IPS-NIHi7 (cell line): ENCODE measurements at regions not wholly inside any gene's neighbourhood (a gene's known extent, or its start where the extent isn't known, plus 50 kb on each side); places are given as distances from the start of the nearest gene placed in this dataset.
A peak's percentile ranks its signal among the peaks of the same experiment; 100 is the strongest.

ENCODE experiments used
- DNase-seq: peaks from one replicate; pipeline ENCODE4 v3.0.0; 2012; ENCODE audit warnings: mixed read lengths; ENCODE audit errors: extremely low spot score

DNA sequence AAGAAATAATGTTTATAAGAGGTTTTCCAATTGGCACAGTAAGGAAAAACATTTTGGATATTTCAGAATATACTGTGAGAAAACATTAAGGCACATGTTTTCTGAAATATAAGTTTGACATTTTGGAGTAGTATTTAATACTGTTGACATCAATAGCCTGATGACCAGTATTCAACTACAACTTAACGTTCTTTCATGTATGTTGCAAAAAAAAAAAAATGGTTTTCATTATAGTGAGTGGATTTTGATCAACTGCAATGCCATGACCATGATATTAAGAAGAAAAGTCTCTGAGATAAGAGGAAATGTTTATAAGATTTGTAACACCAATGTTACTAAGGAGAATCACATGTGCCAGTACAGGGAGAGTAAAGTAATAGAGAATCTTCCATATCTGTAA is 252.8 kb upstream of the RORA start:
- no peak for DNase-seq

DNA sequence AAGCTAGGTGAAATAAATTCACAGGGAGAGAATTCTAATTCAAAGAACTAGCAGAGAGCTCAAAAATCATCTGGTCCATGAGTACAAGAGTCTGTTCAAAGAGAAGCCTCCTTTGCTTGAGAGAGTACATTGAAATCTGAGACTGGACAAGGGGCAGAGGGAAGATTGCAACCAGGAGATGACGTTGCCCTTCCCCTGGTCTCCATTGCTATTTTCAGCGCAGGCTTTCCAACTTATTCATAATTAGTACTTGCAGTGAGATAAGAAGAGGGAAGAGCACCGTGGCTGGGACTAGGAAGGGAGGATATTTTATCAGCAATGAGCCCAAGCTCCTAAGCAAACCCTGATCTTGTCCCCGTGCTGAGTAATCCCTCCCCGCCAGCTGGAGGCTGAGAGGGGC is 251.8 kb upstream of the RORA start:
- no peak for DNase-seq

DNA sequence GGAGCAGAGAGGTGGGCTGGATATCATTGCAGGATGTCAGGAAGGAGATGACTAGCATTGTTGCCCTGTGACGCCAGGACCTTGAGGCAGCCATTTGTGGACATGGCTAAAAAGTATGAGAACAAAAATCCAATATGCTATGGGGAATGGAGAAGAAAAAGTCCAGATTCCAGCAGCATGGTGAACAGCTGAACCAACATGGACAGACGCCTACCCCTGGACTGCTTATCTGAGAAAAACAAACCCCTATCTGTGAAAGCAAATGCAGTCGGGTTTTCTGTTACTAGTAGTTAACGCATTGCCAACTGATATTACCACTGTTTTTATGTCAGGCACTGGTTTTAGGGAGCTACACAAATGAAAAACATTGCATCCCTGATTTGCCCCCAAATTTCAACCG is 251.2 kb upstream of the RORA start:
- no peak for DNase-seq

DNA sequence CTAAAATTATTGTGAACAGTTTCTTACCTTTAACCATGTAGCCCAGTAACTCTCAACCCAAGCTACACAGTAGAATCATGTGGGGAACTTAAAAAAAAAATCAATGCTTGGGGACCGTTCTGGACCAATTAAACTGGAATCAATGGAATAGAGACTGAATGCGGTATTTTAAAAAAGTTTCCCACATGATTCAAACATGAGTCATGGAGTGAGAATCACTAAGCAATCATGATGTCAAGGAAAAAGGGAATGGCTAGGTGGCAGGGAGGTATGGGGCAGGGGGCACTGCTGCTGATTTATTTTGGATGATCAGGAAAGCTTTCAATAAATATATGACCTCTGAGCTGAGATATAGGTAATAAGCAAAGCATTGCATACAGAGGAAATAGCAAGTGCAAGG is 250.5 kb upstream of the RORA start:
- no peak for DNase-seq

DNA sequence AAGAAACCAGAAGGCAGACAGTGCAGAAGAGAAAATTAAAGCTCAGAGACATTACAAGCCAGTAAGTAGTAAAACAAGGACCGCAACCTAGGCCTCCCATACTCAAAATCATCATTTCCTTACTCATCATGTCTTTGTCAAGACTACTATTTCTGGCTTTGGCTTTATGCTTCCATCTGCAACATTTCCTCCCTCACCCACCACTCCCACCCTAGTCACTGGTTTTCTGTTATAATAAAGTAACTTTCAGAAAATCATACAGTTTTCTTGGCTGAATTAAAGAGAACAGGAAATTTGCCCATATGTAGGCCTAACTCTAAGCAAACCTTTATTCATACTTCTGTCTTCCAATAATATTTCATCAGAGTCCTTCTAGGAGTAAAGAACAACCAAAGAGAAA is 247.6 kb upstream of the RORA start:
- no peak for DNase-seq

DNA sequence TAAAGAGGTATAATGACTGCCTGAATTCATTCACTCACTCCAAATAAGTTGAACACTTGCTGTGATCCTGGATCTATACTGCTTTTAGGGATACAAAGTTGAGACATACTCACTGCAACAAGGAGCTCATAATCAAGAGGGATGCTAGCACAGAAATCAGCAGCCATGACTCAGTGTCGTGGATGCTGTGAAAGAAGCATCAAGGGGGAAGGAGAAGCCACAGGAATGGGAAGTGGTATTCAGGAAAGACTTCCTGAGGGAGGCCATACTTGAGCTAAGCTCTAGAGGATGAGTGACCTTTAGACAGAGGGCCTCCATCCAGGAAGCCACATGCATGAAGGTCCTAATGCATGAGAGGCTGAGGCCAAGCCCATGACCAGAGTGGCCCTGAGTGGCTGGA is 245.7 kb upstream of the RORA start:
- DNase-seq = no peak

DNA sequence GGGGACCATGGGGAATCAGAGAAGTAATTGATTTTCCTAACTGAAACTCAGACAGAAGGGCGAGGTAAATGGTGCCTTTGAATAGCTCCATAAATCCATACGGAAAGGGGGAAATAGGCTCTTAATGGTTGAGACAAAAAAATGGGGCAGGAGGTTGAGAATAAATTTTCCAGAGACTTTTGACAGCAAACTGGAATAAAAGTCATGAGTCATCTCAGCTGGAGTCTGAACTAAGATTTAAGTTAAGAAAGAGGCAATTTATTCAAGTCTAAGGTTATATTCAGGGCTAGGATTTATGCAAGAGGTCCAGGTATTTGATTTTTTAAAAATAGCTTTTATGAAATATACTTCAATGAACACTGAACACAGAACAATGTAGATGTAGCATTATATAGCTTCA is 238.7 kb upstream of the RORA start:
- DNase-seq = no peak

DNA sequence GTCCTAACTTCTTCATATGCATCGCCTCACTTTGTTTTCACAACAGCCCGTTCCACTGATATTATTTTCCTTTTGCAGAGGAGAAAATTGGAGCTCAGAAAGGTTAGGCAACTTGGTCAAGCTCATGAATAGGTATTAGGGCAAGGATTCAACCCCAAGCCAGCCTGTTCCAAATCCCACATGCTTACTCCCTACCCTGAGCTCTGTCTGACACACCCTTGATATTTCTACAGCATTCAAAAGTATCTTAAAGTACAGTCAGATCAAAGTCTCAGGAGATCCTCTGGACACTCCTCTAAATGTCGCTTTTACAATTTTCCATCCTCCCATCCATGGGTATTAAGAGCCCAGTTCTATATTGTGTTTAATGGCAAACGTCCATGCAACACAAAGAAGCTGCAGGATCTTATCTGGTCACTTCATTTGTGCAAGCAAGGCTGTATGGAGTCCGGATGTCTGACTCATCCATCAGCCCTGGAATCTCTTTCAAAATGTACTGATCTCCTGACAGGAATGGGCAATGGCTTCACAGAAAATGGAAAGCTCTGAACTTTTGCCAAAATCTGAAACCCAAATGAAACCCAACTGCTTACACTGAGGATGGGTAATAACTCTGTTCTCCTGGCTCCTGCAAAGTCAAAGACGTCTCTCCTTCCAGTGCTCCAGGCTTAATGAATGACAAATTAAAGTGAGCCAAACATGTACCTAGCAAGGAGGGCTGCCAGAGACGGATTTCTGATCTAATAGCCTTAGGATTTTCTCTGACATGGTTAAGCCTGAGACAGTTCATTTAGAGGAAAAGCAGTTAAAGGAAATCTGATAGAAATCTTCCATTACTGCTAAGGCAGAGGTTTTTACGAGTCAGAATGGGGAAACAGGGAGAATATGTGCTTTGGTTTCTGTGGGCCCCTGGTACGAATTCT is 230.9 kb upstream of the RORA start:
- no peak for DNase-seq

DNA sequence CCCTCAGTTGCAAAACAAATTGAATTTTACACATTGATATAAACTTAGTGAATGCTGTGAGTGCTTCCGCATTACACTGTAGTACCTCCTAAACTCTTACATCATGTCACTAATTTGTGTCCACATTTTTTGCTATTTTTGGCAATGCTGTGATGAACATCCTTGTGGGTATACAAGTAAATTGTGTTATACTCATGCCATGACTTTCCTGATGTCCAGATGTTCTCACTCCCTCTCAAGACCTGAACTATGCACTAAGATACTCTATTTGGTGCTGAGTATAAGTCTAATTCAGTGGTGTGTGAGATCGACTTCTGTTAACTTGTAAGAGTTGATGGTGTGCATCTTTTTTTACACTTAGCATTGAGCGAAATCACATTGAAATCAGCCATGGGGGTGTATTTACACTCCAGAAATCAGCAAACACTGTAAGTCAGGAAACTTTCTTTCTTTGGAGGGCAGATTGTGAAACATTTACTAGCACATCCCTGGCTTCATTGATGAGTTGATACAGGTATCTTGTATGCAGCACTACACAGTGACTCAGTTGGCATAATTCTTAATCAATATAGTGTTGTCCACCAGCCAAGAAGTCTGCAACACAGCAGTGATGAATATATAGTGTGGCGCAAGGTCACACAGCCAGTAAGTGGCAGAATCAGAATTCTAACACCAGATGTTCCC is 228.1 kb upstream of the RORA start:
- DNase-seq = no peak

DNA sequence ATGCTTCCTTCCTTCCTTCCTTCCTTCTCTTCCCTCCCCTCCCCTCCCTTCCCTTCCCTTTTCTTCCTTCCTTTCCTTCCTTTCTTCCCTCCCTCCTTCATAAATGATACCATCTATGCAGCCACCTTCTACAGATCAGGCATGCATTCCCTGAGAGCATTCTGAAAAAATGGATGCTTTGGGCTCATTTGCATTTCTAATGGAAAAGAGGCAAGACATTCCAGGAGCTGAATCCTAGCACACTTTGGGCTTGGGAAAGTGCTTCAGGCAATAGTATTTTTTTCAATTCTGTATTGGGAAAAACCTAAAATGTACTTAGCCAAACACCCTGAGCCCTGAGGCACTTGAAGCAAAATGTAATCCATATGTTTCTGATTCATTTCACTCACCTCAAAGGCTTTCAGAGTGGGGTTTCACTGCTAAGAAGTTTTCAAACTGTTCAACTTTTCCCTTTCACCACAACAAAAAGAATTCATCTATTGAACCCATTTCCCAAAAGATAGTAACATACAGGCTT is 220.1 kb upstream of the RORA start:
- no peak for DNase-seq

DNA sequence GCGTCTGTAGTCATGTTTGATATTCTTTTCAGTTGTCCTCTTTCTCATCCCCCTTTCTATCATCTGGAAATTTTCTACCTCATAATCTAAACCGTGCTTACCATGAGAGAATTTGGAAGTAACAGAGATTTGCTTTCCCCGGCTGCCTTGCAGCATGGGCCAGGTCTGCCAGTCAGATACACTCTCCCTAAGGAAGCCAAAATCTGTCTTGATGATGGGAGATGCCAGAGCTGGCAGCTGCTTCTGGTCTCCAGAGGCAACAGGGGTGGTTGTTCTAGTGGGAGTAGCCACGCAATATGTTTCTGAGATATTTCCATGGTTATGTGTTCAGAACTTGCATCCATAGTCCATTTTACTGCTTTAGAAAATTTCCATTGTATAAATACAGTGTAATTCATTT is 218.9 kb upstream of the RORA start:
- no peak for DNase-seq

DNA sequence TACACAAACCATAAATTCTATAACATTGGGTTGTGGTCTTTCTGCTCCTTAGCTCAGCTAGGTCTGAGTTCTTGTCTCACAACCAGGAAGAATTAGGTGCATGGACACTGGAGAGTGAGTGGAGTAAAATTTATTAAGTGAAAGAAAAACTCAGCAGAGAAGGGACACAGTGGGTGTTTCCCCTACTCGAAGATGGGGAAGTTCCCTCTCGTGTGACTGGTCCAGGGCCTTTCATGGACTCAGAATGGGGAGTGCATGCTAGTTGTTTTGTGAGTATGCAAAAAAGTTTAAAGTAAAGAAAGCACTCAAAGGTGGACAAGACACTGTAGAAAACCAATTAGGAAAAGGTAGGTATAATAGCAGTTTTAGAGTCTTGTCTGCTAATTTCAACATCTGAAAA is 215.5 kb upstream of the RORA start:
- no peak for DNase-seq

DNA sequence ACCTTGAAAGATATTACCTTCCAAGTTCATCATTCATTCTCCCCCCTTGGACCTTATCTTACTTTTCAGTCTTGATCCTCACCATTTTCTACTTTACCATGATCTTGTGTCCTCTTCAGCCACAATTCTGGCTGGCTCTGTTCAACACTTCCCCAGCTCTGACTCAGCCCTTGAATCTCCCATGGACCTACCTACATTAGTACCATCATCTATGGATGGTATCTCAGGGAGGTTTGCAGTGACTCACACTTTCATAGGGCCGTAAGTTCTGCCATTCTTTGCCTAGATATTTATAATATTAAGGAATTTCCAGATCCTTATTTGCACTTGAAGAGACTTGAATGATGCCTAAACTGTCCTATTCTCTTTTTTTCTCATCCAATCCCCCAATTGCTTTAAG is 213.7 kb upstream of the RORA start:
- no peak for DNase-seq

DNA sequence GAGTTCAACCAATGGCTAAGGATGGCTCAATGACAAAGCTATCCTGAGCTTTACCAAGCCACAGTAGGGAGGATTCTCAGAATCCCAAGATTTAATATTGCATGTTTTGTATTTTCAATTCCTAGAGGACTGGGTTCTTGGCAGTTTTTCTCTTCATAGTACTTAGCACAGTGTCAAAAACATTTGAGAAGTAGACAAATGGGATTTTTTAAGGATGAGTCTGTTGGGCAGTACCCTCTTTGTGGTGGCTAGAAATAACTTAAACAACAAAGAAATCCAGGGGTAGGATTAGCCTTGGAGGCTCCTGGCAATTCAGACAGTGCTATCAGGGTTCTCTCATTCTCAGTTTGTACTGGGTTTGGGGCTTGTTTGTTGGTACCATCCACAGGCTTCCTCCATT is 212.8 kb upstream of the RORA start:
- no peak for DNase-seq

DNA sequence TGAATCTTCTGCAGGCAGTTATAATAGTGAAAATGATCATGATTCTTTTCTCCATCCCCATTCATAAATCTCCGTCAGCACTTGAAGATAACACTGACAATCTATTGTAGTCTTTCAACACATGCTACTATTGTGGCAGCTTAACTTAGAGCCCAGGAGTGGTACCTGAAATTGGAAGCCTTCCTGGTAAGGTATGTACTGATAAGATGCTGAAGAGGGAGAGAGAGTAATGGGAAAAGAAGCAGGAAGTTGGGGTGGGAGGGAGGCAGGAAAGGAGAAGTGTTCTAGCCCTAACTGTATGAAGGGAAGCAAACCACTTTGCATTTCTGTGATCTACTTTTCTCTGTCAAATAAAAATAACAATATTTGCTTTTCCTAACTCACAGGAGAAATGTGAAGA is 197.4 kb upstream of the RORA start:
- DNase-seq = peak; percentile 44

DNA sequence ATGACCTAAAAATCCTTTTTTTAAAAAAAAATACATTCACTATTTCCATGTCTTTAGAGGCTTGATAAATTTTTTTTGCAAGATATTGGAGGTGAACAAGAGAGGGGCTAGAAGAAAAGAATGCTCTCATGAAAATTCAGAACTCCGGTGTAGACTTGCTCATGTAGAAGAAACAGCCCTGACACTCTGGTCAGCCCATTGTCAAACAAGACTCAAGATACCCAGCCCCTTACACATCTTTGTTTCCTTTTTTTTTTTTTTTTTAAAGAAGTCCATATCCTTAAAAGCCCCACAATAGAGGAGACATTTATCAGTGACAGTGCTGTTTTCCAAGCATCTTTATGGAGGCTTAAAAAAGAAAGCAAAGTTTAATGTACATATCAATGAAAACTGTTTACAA is 196.8 kb upstream of the RORA start:
- no peak for DNase-seq

DNA sequence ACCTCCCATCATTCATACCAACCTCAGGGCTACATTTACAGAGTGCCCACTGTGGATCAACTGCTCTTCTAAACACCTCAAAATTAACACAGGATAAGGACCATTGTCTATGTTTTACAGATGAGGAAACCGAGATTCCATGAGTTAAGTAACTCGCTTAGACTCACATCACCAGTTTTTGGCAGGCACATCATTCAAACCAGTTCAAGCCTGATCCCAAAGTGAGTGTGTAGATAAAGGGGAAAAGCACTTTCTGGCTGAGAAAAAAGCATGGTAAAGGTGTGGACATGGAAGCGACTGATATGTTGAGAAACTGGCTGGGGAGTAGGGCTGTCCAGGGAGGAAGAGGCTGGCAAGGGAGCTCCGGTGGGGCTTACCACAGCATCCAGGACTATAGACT is 193.7 kb upstream of the RORA start:
- no peak for DNase-seq

DNA sequence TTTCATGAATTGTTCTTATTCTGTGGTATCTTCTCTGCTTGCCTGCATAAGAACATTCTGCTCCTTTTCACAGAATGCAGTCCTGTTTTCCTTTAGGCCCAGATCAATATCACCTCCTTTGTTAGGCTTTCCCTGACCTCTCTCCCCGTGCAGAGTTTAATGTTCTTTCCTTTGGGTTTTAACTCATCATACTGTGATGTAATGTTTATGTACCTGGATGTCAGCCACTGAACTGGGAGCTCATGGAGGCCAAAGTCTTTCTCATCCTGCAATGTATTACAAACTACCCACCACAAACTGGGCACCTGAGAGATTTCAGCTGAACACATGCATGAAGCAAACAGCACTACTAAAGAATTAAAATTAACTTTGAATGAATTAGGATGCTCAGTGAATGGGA is 192.8 kb upstream of the RORA start:
- DNase-seq = no peak

DNA sequence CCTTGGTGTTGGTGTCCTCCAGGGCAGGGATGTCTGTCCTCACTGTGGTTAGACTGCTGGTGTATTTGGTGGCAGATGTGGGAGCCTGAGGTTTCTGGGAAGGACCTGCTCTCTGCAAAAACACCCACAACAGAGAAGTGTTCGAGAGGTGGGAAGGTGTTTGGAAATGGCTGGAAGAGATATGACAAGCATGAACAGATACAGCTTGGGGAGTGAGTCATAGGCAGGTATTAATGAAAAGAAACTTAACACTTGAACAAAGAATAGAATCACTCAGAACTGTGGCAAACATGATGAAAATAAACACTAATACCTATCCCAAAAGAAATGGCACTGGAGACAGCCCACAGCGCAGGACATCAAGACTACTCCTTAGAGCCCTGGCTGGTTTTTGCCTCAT is 192.4 kb upstream of the RORA start:
- DNase-seq = no peak

DNA sequence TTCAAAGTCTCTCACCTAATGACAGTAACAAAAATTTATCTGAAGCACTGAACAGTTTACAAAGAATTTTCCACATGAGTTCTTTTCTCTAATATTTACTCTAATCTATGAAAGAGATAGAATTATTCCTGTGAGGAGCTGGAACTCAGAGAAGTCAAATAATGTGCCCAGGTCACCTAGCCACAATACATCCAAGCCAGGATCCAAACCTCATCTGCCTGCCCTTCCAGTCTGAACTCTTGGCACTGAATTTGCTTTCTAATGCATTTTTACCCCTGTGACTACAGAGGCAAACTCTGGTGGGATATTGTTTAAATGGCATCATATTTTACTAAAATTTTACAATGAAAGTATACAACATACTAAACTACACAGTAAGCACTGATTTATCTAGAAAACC is 191.4 kb upstream of the RORA start:
- DNase-seq = no peak

DNA sequence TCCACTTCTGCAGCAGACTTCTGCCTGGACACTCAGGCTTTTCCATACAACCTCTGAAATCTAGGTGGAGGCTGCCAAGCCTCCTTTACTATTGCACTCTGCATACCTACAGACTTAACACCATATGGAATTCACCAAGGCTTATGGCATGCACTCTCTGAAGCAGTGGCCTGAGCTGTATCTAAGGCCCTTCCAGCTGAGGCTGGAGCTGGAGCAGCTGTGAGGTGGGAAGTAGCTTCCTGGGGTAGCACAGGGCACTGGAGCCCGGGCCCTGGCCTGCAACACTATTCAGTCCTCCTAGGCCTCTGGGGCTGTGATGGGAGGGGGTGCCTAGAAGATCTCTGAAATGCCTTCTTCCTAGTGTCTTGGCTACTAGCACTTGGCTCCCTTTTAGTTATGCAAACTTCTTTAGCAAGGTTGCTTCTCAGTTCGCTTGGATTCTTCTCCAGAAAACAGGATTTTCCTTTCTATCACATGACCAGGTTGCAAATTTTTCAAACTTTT is 186.6 kb upstream of the RORA start:
- DNase-seq = no peak

DNA sequence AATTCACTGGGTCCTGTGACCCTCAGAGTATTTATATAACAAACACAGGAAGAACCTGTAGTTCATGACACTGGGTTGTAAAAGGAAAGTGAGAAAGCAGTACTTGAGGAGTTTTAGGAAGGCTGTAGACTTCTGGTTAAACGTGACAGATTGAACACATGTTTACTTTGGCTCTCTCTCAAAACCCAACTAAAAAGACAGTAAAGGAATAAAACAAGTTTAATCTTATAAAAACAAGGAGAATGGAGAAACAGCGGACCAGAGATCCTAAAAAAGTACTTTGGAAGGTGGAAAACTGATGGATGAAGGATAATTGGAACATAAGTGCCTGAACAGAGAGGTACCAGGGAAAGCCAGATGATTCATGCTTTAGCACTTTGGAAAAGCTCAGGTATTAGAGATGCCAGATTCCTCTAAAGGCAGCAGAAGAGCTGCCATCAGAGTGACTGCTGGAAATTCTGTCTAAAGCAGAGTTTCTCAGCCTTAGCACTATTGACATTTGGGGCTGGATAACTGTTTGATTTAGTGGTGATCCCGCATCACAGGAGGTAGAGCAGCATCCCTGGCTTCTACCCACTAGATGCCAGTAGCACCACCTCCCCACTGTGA is 182.9 kb upstream of the RORA start:
- no peak for DNase-seq

DNA sequence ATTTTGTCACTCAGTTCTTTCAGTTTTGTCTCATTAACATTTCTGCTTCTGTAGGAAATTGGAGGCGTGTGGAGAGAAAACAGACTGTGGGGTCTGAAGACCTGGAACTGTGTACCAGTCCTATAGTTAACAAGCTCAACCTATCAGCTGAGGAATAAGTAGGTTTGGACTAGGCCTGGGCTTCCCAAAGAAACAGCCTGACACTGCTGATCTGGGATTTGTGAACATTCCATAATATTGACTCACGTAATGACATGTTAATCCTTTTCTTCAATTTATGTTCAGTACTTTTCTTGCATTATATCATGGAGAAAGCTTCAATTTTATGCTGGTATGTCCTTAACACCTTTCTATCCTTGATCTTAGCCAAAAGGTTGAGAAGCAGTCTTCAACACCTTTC is 181.6 kb upstream of the RORA start:
- no peak for DNase-seq
